Astrocyte (in vitro differentiated cells and primary cell): ENCODE measurements at regions not wholly inside any gene's neighbourhood (a gene's known extent, or its start where the extent isn't known, plus 50 kb on each side); places are given as distances from the start of the nearest gene placed in this dataset.

Experiments used
- CTCF ChIP-seq: IDR thresholded peaks from 2 replicates; pipeline ENCODE4 v1.5.1; 2011; ENCODE audit warnings: low read depth, mild to moderate bottlenecking, inconsistent platforms, low read length, moderate library complexity; ENCODE audit not compliant: insufficient read depth
- EZH2 ChIP-seq: IDR thresholded peaks from 2 replicates; pipeline ENCODE4 v1.6.1; 2012; ENCODE audit warnings: mild to moderate bottlenecking, low read length, inconsistent platforms; ENCODE audit not compliant: insufficient read depth

- TF ChIP-seq CTCF (no peak), EZH2 (no peak)
Observed at GRCh38 chr2:45180779-45181178, 171.5 kb upstream of the SIX2 start.
